ENCODE measurements at regions not wholly inside any gene's neighbourhood (a gene's known extent, or its start where the extent isn't known, plus 50 kb on each side); places are given as distances from the start of the nearest gene placed in this dataset.
A peak's percentile ranks its signal among the peaks of the same experiment; 100 is the strongest.
"Not testable (repeated sequence)": the region's sequence is repeated elsewhere in the genome, so short reads cannot be mapped to it uniquely, and the experiment has no call there.

DNA sequence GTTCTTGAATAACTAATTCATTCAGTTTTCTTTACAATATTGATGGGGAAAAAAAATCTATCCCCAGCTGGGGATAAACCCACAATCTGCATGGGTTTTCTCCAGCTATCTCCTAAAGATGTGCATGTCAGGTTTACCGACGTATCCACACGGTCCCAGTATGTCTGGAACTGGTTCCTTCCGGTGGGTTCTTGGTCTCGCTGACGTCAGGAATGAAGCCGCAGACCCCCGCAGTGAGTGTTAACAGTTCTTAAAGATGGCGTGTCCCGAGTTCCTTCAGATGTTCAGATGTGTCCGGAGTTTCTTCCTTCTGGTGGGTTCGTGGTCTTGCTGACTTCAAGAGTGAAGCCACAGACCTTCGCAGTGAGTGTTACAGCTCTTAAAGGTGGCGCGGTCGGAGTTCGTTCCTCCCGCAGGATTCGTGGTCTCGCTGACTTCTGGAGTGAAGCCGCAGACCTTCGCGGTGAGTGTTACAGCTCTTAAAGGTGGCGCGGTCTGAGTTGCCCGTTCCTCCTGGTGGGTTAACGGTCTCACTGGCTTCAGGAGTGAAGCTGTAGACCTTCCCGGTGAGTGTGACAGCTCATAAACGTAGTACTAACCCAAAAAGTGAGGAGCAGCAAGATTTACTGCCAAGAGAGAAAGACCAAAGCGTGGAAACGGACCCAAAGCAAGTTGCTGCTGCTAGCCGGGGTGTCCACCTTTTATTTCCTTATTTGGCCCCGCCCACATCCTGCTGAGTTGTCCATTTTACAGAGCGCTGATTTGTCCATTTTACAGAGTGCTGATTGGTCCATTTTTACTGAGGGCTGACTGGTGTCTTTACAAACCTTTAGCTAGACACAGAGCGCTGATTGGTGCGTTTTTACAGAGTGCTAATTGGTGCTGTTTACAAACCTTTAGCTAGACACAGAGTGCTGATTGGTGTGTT, 195.1 kb upstream of the NR2F2 start:
- DNase-seq, result no peak

DNA sequence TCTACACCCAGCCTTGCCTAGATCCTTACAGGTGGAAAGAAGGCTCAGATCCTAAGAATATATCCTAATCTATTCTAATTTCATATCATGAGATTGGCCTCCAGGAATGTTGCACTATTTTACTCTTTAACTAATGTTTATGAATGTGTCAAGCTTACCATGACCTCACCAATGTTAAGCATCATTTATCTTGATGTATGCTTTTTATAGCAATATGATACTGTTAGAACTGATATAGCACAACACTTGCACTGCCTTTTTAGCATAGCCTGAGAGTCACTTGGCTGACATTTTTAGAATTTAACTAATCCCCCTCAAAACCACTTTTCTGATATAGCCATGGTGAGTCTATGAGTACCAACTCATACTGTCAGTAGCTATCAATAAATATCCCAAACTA, 191.5 kb upstream of the NR2F2 start:
- DNase-seq, result no peak

DNA sequence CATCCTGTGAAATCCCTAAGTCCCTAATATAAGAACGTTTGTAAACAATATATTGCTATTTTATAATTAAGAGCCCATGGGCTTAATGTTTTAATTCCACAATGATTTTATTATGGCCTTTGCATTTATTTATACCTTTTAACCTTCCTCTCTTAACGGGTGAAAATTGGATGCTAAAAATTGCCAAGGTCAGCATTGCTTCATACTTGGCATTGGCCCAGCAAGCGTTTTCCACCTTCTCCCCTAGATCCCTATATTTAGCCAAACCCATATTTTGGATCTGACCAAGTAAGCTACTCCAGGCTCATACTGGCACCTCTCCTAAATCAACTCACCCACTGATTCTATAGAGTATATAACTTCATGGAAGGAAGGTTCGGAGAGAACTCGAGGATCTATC, 188.0 kb upstream of the NR2F2 start:
- DNase-seq, result no peak

DNA sequence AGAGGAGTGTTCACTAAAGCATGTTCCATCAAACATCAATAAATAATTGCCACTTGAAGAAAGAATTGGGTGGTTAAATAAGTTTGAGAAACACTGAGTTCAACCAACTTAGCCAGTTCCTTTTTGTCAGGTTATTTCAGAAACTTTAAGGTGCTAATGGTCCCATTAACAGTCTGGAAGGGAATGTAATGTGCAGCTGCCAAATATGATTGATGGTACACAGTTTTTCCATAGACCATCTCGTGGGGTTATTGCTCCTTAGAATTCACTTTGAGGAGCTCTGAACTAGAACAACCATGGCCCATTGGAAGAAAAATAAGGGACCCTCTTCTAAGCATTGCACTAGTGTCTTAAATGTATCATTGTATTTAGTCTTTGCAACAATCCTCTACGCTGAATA, 185.8 kb upstream of the NR2F2 start:
- DNase-seq, result no peak

DNA sequence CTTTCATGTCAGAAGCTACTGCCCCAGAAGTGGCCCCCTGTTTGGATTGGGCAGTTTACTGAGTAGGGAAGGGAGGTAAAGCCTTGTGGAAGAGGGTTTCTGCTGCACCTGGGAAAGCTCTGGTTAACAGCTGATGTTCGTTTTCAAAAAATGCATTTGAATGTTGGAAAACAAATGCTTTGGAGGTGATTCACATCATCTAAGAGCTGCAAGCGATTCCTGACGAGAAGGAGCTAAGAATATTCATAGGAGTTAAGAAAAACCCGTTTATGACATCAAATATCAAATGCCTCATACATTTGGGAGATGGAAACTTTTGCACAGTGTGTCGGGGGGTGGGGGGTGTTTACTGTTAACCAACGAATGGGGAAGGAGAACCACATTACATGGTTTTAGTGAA, 183.8 kb upstream of the NR2F2 start:
- DNase-seq, result no peak

DNA sequence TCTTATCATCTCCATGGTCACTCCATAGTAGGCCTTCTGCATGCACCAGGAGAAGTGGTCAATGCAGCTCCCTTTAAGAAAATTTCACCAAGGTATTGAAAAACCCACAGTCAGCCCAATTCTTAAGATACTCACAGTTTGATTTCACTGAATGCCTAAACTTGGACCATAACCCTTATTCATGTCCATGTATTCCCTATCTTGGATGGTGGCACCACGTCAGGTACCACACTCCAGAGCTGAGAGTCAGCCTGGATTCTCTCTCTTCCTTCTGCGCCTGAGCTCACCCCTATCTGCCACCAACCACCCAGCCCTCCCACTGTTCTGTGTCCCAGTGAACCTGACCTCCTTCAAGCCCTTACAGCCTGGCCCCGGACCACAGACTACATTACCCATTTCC, 183.2 kb upstream of the NR2F2 start:
- DNase-seq, result no peak

DNA sequence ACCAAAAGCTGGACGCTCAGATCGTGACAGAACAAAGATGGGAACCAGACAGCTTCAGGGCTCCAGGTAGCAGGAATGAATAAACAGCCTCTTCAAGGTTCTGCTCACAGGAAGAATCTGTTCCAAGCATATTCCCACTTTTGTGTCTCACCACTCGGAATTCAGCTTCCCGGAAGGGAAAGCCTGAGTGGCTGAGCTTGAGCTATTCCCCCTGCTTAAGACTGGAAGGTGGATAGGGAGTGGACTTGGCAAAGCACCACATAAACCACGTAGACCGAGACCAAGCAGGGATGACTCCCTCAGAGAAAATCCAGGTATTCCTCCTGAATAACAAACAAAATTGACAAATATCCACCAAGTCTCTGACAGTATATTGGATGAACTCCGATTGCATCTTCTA, 180.2 kb upstream of the NR2F2 start:
- DNase-seq, result no peak

DNA sequence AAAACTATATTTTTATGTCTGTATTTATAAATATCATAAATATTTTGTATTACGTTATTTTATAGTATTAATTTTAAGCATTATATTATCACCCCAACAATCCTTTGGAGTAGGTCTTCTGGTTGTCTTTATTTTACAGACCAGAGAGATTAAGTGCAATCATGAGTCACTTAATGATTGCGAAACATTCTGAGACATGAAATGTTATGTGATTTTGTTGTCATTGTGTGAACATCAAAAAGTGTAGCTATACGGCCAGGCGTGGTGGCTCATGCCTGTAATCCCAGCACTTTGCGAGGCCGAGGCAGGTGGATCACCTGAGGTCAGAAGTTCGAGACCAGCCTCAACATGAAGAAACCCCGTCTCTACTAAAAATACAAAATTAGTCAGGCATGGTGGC, 178.8 kb upstream of the NR2F2 start:
- DNase-seq, result not testable (repeated sequence)

DNA sequence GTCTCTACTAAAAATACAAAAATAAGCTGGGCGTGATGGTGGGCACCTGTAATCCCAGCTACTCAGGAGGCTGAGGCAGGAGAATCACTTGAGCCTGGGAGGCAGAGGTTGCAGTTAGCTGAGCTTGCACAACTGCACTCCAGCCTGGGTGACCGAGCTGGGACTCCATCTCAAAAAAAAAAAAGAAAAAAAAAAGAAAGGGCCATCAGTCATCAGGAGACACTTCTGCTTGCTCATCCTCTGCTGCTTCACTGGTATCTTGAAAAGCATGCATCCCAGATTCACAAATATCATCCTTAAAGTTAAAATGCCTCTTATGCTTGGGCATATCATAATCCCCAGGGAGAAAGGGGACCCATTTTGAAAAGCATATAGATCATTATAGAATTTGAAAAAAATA, 176.6 kb upstream of the NR2F2 start:
- DNase-seq, result no peak

DNA sequence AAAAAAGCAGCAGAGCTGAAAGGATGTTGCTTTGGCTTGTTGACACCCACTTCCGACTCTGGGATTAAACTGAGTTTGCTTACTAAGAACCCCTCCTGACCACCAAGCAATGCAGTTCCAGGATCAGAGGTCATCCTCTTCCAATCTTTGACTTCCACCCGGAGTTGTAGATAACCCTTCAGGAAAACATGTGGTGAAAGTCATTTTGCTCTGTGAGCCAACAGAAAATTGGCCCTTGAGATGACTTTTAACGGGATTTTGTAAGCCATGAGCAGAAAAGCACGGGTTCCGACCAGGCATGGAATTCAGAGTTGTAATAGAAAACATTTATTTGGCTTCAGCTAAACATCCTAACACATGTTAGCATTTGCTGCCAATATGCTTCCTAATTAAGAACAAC, 171.6 kb upstream of the NR2F2 start:
- DNase-seq, result no peak

DNA sequence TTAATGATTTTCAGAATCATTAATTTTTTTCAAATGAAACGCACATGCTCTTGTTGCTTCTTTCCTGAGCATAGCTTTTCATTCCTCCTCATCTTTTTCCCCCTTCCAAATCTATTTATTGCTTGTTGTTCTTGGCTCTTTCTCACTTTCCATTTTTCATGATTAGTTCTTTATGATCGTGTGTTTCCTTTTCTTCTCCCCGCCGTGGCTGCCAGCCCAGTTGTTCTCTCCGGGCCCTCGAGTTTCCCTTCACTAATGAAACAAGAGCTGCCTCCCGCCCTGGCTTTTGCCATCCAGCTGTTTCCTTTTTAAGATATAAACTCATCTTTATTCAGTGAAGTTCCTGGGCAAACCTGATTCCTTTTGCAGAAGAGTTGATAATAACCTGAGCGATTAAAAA, 170.2 kb upstream of the NR2F2 start:
- no peak for DNase-seq

DNA sequence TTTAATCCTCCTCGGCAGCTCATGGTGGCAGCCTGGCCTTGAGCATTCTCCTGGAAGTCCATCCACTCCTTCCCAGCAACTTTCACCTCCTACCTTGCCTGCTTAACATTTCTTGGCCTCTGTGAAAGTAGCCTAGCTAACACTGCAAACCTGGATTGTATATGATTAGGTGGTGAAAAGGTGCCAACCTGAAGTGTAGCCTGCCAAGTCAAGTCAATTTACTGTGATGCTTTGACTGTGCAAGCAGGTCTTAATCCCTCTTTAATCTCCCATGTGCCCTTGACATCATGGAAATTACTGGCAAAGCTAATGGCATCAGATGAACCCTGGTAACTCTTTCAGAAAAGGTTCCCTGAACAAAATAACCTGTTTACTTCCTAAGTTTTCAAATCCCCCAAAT, 169.7 kb upstream of the NR2F2 start:
- no peak for DNase-seq

DNA sequence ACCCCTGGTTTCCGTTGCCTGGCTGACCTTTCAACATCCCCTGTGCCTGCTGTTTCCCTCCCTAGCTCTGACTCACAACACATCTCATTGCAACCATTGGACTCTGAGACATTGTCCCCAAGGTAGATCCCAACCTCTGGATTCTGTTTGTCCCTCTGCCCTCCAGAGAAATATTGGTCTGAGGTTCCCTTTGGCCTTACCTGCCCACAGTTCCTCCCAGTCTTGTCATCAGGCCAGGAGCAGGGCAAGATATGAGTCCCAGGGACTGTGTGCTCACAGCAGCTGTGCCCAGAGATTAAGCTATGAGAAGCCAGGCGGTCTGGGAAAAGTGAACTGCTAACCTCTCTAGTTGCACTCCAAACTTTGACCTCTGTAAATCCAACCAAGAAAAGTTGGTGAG, 168.2 kb upstream of the NR2F2 start:
- DNase-seq, result no peak

DNA sequence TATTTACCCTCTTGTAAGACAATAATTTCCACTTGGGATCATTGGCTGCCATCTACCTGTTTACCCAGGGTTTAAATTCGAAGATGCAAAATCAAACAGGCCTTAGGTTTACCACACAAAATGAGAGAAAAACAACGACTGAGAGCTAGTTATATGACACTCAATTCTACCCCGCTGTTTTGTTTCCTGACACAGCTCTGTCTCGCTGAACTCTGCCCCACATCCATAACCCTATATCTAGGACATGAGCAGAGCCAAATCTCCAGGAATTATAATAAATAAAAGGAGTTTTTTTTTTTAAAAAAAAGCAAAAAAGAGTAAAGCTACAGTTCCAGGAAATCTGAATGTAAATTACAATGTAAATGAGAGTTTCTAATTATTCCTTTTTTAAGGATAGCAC, 165.4 kb upstream of the NR2F2 start:
- DNase-seq, result no peak

DNA sequence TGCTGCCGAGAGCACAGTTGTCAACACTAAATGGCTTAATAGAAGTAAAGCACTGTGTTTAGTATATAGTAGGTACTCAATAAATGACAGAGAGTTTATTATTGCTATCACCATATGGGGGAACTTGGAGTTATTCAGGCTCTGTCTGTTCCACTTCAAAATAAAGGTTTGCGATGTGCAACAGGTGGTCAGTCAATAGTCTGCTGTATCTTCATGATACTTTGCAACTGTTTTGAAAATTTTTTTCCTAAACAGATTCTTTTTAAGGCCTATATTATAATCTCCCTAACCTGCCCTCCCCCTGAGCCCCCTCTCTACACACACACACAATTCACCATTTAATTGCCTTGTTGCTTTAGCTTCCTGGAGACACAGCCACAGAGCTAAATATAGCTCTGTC, 164.7 kb upstream of the NR2F2 start:
- DNase-seq, result no peak

DNA sequence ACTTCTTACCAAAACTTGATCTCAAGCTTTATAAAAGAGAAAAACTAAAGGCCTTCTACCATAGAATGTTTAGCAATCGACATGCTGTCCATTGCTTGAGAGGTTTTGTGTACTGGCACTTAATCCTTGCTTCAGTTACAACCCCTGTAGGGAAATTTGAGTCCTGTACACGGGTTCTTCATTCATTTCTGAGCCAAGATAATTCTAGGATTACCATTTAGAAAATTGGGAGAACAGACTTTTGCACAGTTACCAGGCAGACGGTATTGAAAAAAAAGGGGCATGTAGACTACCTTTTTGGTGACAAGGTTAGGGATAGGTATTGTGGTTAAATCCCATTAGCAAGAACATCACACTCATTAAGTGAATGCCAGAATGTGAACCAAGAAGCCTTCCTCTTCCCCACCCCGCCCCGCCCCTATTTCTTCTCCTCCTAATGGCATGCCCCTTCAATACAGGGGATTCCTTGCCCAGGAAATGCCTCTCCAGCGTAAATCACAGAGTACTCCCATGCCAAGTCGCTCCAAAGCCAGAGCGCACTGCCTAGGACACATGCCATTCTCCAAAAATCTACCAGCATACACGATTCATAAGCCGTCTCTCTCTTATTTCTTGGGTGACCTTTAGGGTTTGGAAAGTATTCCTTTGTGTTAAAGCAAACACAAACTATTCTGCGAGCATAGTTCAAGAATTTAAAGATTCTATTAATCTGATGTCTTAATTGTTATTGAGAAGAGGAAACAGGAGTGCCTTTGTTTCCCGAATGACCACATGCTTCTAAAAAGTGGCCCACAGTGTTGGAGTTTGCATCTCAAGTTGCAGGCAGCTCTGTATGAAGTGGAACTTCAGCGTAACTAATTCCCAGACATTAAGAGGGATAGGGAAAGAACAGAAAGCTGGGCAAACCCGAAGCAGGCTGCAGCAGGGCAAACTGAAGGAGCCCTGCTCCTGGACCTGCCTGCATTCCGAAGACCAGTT, 164.0 kb upstream of the NR2F2 start:
- no peak for DNase-seq

DNA sequence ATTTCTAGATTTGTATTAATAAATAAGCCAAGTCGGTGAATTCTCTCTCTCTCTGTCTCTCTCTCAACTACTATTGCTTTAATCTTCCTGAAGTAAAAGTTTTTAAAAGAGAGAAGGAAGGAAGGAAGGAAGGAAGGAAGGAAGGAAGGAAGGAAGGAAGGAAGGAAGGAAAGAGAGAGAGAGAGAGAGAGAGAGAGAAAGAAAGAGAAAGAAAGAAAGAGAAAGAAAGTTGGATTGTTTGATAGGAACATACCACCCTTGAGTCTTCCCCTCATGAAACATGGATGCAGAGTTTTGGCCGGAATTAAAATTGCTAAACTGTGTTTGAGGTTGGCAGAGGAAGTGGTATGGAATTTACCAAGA, 159.9 kb upstream of the NR2F2 start:
- not testable (repeated sequence) for DNase-seq

DNA sequence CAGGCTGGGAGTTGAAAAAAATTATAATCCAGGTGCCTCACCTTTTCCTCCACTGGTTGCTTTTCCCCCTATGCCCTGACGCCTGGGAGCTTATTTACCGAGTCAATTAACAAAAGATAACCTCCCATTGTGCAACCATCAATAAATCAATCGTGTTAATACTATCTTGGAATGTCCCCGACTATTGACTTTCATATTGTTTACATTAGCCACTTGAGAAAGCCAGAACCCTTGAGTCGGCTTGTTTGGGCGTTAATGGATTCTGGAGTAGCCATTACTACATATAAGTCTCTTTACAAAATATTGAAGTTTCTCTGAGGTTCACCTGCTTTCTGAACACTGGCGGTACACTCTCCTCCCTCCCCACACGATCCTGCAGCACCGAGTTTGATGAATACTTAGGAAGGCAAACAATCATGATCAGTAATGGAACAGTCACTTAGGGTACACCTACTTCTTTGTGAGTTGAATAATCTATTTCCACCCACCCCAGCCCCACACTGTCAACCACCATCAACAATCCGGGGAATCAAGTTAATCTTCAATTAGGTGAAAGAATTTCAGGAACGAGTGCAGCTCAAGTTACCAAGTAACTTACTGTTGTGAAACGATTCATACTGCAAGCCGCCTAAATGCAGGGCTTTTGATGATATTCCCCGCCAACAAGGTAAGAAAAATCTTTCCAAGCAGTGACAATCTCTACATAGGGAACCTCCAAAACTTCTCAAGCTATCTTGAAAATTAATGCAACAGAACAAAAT, 159.3 kb upstream of the NR2F2 start:
- DNase-seq, result peak; percentile 2

DNA sequence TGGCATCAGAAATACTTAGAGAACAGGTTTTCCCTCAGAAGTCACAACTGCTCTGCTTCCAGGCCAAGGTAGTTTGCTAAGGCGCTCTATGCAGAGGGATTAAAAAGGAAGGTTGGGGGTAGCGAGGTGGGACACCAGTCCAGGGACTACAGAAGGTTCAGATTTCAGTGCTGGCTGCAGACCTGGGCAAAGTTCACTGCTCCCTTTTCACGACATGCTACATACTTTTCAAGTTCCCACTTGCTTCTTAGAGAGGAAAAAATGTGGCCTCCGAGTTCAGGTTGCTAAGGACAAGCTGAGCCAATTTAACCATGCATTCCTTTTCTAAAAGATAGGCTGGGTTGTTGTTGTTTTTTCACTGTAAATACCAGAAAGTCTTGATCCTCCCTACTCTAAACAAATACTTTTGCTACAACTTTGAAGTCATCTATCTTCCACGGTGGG, 158.6 kb upstream of the NR2F2 start:
- no peak for DNase-seq

DNA sequence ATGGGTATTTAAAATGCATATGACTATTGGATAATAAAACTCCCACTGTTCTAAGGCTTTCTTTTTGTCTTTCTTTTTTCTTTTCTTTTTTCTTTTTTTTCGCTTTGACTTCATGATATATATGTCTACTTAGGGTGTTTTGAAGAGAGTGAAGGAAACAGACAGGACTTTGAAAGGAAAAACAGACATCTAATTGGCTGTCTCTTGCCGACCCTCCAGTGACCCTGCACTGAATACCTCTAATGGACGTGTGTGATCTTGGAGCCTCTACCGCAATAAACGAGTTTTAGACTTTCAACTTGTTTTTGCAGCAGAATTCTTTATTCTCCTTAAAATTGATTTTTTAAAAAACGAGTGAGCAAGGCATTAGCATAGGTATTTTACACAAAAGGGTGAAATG, 158.1 kb upstream of the NR2F2 start:
- DNase-seq, result no peak

DNA sequence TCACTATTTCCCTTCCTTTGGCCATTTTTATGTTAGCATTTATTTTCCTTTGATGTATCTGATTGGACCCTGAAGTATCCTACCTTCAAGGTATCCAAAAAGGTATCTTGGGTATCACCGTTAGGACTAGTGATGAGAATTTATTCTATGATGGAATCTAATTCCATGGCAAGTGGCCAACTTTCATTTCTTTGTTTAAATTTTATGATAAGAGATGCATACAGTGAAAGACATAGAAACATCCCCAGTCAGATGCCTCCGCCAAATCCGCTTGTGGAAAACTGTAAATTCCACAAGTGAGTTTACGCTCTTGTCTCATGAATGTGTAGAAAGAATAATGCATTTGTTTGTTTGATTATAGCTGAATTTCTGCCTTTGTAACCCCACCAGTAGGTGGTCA, 153.7 kb upstream of the NR2F2 start:
- DNase-seq, result no peak

DNA sequence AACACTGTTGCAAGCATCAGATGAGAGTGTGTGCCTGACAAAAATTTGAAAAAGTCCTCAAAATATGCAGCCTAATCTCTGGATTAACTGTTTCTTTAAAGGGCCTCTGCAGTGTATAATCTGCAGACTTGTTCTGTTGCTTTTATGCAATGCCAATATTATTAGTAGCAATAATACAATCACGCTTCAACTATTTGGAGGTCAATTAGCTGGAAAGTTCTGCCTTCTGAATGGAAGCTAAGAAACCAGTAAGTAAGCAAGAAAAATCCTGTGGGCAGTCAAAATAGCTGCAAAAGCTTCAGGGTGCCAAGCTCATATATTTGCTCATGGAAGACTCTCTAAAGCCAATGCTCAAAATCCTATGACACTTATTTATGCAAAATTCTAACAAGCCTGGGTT, 153.2 kb upstream of the NR2F2 start:
- no peak for DNase-seq

DNA sequence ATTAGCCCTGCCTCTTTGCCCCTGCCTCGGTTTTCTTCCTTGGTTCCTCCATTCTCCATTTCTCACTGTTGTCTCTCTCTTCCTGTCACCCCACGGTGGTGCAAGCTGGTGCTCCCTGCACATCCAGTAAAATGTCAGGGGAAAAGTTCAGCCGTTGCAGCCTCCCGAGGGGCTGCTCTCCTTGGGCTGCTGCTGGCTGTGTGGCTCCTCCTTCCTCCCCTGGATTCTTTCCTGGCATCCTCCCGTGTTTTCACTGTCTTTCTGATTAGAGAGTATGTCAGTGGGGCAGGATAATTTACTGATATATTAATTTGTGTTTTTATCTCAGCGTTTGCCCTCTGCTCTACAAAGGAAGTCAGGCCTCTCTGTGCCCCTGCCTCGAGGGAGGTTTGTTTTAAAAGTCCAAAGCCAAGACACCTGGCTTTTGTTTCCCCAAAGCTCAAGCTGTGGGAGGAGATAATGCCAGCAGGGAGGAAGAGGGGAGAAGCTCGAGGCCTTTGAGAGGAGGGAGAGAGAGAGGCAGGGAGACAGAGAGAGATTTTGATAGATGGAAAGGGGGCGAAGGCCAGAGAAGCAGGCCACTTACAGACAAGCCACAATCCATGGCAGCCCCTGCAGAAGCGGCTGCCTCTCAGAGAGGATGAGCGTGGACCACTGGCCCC, 150.3 kb upstream of the NR2F2 start:
- DNase-seq, result no peak

Measured in NCI-H774 (cell line).